A673 (cell line): ENCODE measurements at regions not wholly inside any gene's neighbourhood (a gene's known extent, or its start where the extent isn't known, plus 50 kb on each side); places are given as distances from the start of the nearest gene placed in this dataset.

Source experiments
- BruUV-seq: library from RNA; stranded (reverse); fragments of 400-500 nt; replicated peaks from 2 replicates; lab custom pipeline; 2021; lab: Mats Ljungman, UMichigan
- CTCF ChIA-PET: fragments of 300-600 bp; sonication (Branson Sonifier 250); formaldehyde crosslinking; loops from one replicate; lab custom pipeline; 2022; ENCODE audit warnings: antibody characterized with exemption; lab: Charles Lee
- POLR2A ChIA-PET: fragments of 300-600 bp; sonication (Branson Sonifier 250); formaldehyde crosslinking; loops from one replicate; lab custom pipeline; 2022; ENCODE audit warnings: antibody characterized with exemption; ENCODE audit not compliant: low non-redundant PET; lab: Charles Lee
- DNase-seq: peaks from one replicate; pipeline ENCODE4 v3.0.0-alpha.2; 2015; ENCODE audit warnings: low spot score
- H3K27ac ChIP-seq: fragments of 200-600 bp; sonication (generic); 2 replicates; pipeline ENCODE4 v1.5.1; 2016; ENCODE audit warnings: mixed run types, low read depth, mild to moderate bottlenecking, mixed read lengths, antibody characterized with exemption, low read length; ENCODE audit not compliant: poor library complexity, severe bottlenecking
- H3K27me3 ChIP-seq: fragments of 200-600 bp; sonication (generic); replicated peaks from 2 replicates; pipeline ENCODE4 v1.6.1; 2017; ENCODE audit warnings: mixed run types, low read depth, mild to moderate bottlenecking, mixed read lengths, antibody characterized with exemption, low read length; ENCODE audit not compliant: insufficient read depth, poor library complexity
- H3K36me3 ChIP-seq: fragments of 200-600 bp; sonication (generic); 2 replicates; pipeline ENCODE4 v1.6.1; 2016; ENCODE audit warnings: mixed run types, mild to moderate bottlenecking, mixed read lengths, antibody characterized with exemption, low read length; ENCODE audit not compliant: insufficient read depth, poor library complexity, severe bottlenecking
- H3K4me1 ChIP-seq: fragments of 200-600 bp; sonication (generic); 2 replicates; pipeline ENCODE4 v1.6.1; 2017; ENCODE audit warnings: mixed run types, mild to moderate bottlenecking, mixed read lengths, antibody characterized with exemption, low read length; ENCODE audit not compliant: insufficient read depth, poor library complexity, severe bottlenecking
- H3K4me3 ChIP-seq: fragments of 200-600 bp; sonication (generic); 2 replicates; pipeline ENCODE4 v1.5.1; 2016; ENCODE audit warnings: low read depth, mixed run types, mild to moderate bottlenecking, mixed read lengths, low read length; ENCODE audit not compliant: poor library complexity, severe bottlenecking
- H3K9me3 ChIP-seq: fragments of 200-600 bp; sonication (generic); 2 replicates; pipeline ENCODE4 v1.6.1; 2016; ENCODE audit warnings: mixed run types, low read depth, mild to moderate bottlenecking, mixed read lengths, antibody characterized with exemption, low read length; ENCODE audit not compliant: poor library complexity, severe bottlenecking
- CTCF ChIP-seq: fragments of 300-800, 200-600 bp; sonication (generic); conservative IDR thresholded peaks from 2 replicates; pipeline ENCODE4 v1.5.1; 2017; ENCODE audit warnings: low read depth, mild to moderate bottlenecking, antibody characterized with exemption, low read length, moderate library complexity, mixed read lengths
- EZH2 ChIP-seq: fragments of 200-600 bp; sonication (generic); IDR thresholded peaks from 2 replicates; pipeline ENCODE4 v1.6.1; 2017; ENCODE audit warnings: borderline replicate concordance, low read depth, mild to moderate bottlenecking, mixed read lengths, antibody characterized with exemption, low read length; ENCODE audit not compliant: poor library complexity, severe bottlenecking
- intact Hi-C: fragments of 100-400 bp; cut with micrococcal nuclease; formaldehyde crosslinking; loops from one replicate; pipeline ENCODE4 v1.10.0; 2022; ENCODE audit not compliant: unreplicated experiment

GRCh38 chr11:112858289-112859023, 102.8 kb upstream of the NCAM1 start:
- H3K4me1 ChIP-seq, result no peaks in the 10 kb centered on the region
- no peaks in the 10 kb centered on the region for H3K36me3 ChIP-seq
- H3K27ac ChIP-seq, result no peak overlapping the region
- DNase-seq, result no peak
- TF ChIP-seq CTCF, result no peak
- TF ChIP-seq EZH2, result no peak
- peaks cover 7% of the 10 kb centered on the region for H3K9me3 ChIP-seq
- ChIA-PET CTCF (no interaction called here), POLR2A (no interaction called here)
- peaks cover 10% of the 10 kb centered on the region for H3K27me3 ChIP-seq
- no peak overlapping the region for H3K4me3 ChIP-seq
- no TSS peak for BruUV-seq
- intact Hi-C loops, result no loop called here

GRCh38 chr11:112859787-112860186, 101.4 kb upstream of the NCAM1 start:
- intact Hi-C loops, result no loop called here
- ChIA-PET CTCF (no interaction called here), POLR2A (no interaction called here)
- H3K4me1 ChIP-seq, result no peaks in the 10 kb centered on the region
- no peak overlapping the region for H3K27ac ChIP-seq
- H3K9me3 ChIP-seq, result peaks cover 7% of the 10 kb centered on the region
- DNase-seq, result no peak
- H3K27me3 ChIP-seq, result peaks cover 9% of the 10 kb centered on the region
- no TSS peak for BruUV-seq
- no peak overlapping the region for H3K4me3 ChIP-seq
- TF ChIP-seq EZH2 (no peak), CTCF (no peak)
- no peaks in the 10 kb centered on the region for H3K36me3 ChIP-seq

- Histone ChIP-seq H3K27ac (no peak overlapping the region), H3K4me1 (no peaks in the 10 kb centered on the region), H3K4me3 (no peak overlapping the region), H3K9me3 (peaks cover 7% of the 10 kb centered on the region), H3K27me3 (peaks cover 4% of the 10 kb centered on the region), H3K36me3 (no peaks in the 10 kb centered on the region)
- no peak for DNase-seq
- intact Hi-C loops, result no loop called here
- ChIA-PET POLR2A (no interaction called here), CTCF (no interaction called here)
- no TSS peak for BruUV-seq
- TF ChIP-seq CTCF (no peak), EZH2 (no peak)
Observed at GRCh38 chr11:112861356-112861755, 99.9 kb upstream of the NCAM1 start.
